KOPT-K1 (cell line): ENCODE measurements at regions not wholly inside any gene's neighbourhood (a gene's known extent, or its start where the extent isn't known, plus 50 kb on each side); places are given as distances from the start of the nearest gene placed in this dataset.

Source experiments
- H3K27ac ChIP-seq: fragments of 200-600 bp; sonication (generic); 2 replicates; pipeline ENCODE4 v1.5.1; 2016; ENCODE audit warnings: antibody characterized with exemption, mild to moderate bottlenecking, low read depth, low read length; ENCODE audit not compliant: poor library complexity, severe bottlenecking
- H3K36me3 ChIP-seq: fragments of 200-600 bp; sonication (generic); 2 replicates; pipeline ENCODE4 v1.5.1; 2017; ENCODE audit warnings: antibody characterized with exemption, mild to moderate bottlenecking, low read length, moderate library complexity; ENCODE audit not compliant: insufficient read depth
- H3K9me3 ChIP-seq: fragments of 200-600 bp; sonication (generic); 2 replicates; pipeline ENCODE4 v1.5.1; 2017; ENCODE audit warnings: antibody characterized with exemption, low read length, mild to moderate bottlenecking; ENCODE audit not compliant: insufficient read depth, poor library complexity, severe bottlenecking

- H3K27ac ChIP-seq: no peak overlapping the region
- H3K9me3 ChIP-seq: no peaks in the 10 kb centered on the region
- no peaks in the 10 kb centered on the region for H3K36me3 ChIP-seq
Observed at GRCh38 chr20:39795401-39796272, 833.5 kb downstream of the DHX35 start.

- Histone ChIP-seq H3K27ac (no peak overlapping the region), H3K36me3 (no peaks in the 10 kb centered on the region), H3K9me3 (no peaks in the 10 kb centered on the region)
Observed at GRCh38 chr20:39792334-39792733, 830.2 kb downstream of the DHX35 start.

GRCh38 chr20:39789411-39789810 is 827.3 kb downstream of the DHX35 start:
- no peaks in the 10 kb centered on the region for H3K36me3 ChIP-seq
- H3K9me3 ChIP-seq: no peaks in the 10 kb centered on the region
- no peak overlapping the region for H3K27ac ChIP-seq

GRCh38 chr20:39785252-39785917 is 823.2 kb downstream of the DHX35 start:
- H3K27ac ChIP-seq: no peak overlapping the region
- no peaks in the 10 kb centered on the region for H3K9me3 ChIP-seq
- H3K36me3 ChIP-seq: no peaks in the 10 kb centered on the region

GRCh38 chr20:39784693-39785092 is 822.5 kb downstream of the DHX35 start:
- Histone ChIP-seq H3K36me3 (no peaks in the 10 kb centered on the region), H3K27ac (no peak overlapping the region), H3K9me3 (no peaks in the 10 kb centered on the region)

- no peaks in the 10 kb centered on the region for H3K36me3 ChIP-seq
- H3K27ac ChIP-seq: no peak overlapping the region
- no peaks in the 10 kb centered on the region for H3K9me3 ChIP-seq
Observed at GRCh38 chr20:39778847-39779604, 816.9 kb downstream of the DHX35 start.

GRCh38 chr20:39778431-39778830 is 816.3 kb downstream of the DHX35 start:
- Histone ChIP-seq H3K27ac (no peak overlapping the region), H3K36me3 (no peaks in the 10 kb centered on the region), H3K9me3 (no peaks in the 10 kb centered on the region)

- Histone ChIP-seq H3K36me3 (no peaks in the 10 kb centered on the region), H3K27ac (no peak overlapping the region), H3K9me3 (no peaks in the 10 kb centered on the region)
Observed at GRCh38 chr20:39777610-39778009, 815.5 kb downstream of the DHX35 start.

GRCh38 chr20:39775110-39775509 is 813.0 kb downstream of the DHX35 start:
- peaks cover 1% of the 10 kb centered on the region for H3K9me3 ChIP-seq

GRCh38 chr20:39773380-39774000 is 811.3 kb downstream of the DHX35 start:
- no peak overlapping the region for H3K27ac ChIP-seq
- no peaks in the 10 kb centered on the region for H3K36me3 ChIP-seq
- H3K9me3 ChIP-seq: peaks cover 3% of the 10 kb centered on the region

More at GRCh38 chr20:39775110-39775509, 813.0 kb downstream of the DHX35 start:
- Histone ChIP-seq H3K27ac (no peak overlapping the region), H3K36me3 (no peaks in the 10 kb centered on the region)

- Histone ChIP-seq H3K9me3 (peaks cover 8% of the 10 kb centered on the region), H3K27ac (no peak overlapping the region), H3K36me3 (no peaks in the 10 kb centered on the region)
Observed at GRCh38 chr20:39767352-39767751, 805.2 kb downstream of the DHX35 start.

GRCh38 chr20:39766333-39766732 is 804.2 kb downstream of the DHX35 start:
- H3K27ac ChIP-seq: no peak overlapping the region
- H3K9me3 ChIP-seq: peaks cover 8% of the 10 kb centered on the region
- no peaks in the 10 kb centered on the region for H3K36me3 ChIP-seq

- Histone ChIP-seq H3K27ac (no peak overlapping the region), H3K9me3 (peaks cover 3% of the 10 kb centered on the region), H3K36me3 (no peaks in the 10 kb centered on the region)
Observed at GRCh38 chr20:39762716-39763115, 800.6 kb downstream of the DHX35 start.

GRCh38 chr20:39758876-39759275 is 796.7 kb downstream of the DHX35 start:
- no peaks in the 10 kb centered on the region for H3K9me3 ChIP-seq
- H3K36me3 ChIP-seq: no peaks in the 10 kb centered on the region
- H3K27ac ChIP-seq: no peak overlapping the region

- Histone ChIP-seq H3K27ac (no peak overlapping the region), H3K36me3 (no peaks in the 10 kb centered on the region), H3K9me3 (no peaks in the 10 kb centered on the region)
Observed at GRCh38 chr20:39756828-39757227, 794.7 kb downstream of the DHX35 start.
